Right cardiac atrium (tissue), 5 donors: ENCODE measurements at regions not wholly inside any gene's neighbourhood (a gene's known extent, or its start where the extent isn't known, plus 50 kb on each side); places are given as distances from the start of the nearest gene placed in this dataset.
"Not testable (repeated sequence)": the region's sequence is repeated elsewhere in the genome, so short reads cannot be mapped to it uniquely, and the experiment has no call there.

ENCODE experiments used
- ATAC-seq, 2 donors: fragments of 200-7000 bp; cut with Tn5 transposase; one replicate each; pipeline versions ENCODE4 v1.8.0 to v1.9.1; 2020; ENCODE audit warnings: moderate library complexity in 2 of 2, mild to moderate bottlenecking in 1 of 2
- DNase-seq, 3 donors: peaks; one replicate each; pipeline ENCODE4 v3.0.0-alpha.2; 2020
- H3K27ac ChIP-seq: one replicate; pipeline ENCODE4 v1.5.1; 2013; ENCODE audit warnings: mild to moderate bottlenecking, low read length, control low read depth, moderate library complexity
- H3K27me3 ChIP-seq: one replicate; pipeline ENCODE4 v1.6.1; 2013; ENCODE audit not compliant: control insufficient read depth, insufficient read depth
- H3K4me1 ChIP-seq: one replicate; pipeline ENCODE4 v1.6.1; 2013; ENCODE audit warnings: low read length; ENCODE audit not compliant: control insufficient read depth, insufficient read depth
- H3K4me3 ChIP-seq: one replicate; pipeline ENCODE4 v1.5.1; 2013; ENCODE audit warnings: low read length, control low read depth
- H3K9me3 ChIP-seq: one replicate; pipeline ENCODE4 v1.6.1; 2013; ENCODE audit warnings: low read length; ENCODE audit not compliant: control insufficient read depth
- WGBS: extraction: QIAGEN DNeasy Blood & Tissue Kit; methylation state at CpG from one replicate; pipeline ENCODE4 v1.1.7; 2013; 5-methylcytosine and 5-hydroxymethylcytosine counted together
- intact Hi-C, 4 donors: fragments of 100-400 bp; cut with DNase I; formaldehyde crosslinking; loops; one replicate each; pipeline versions ENCODE4 v1.11.0 to v1.14.0; 2022 to 2023
- donor health status: healthy with polysubstance abuse.
- donor health status: DM: no; HTN: yes; CAD: no.
- donor health status: DM: no; HTN: no; CAD: no.
- donor health status: DM: no; HTN: yes; CAD: no; lungs with severe emphysema.
- donor health status: DM: yes; HTN: yes; CAD: no.

DNA sequence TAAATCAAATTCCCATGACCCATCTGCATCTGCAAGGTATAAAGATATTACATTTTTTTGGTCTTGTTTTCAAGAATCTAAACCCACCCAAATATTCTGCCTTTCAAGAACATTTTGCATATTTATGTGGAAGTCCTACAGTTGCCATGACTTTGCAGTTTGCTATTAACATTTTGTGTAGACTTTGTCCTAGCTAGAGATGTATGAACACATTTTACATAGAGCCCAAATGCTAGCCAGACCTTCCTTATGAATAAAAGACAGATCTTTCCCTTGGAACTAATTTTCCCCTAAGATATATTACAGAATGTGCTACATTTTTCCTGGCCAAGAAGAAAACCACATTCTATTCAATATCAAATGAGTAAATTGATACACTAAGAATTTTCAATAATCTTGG lies 772.5 kb downstream of the KCNA4 start:
- intact Hi-C loops, result no loop called here
- DNase-seq, result no peak
- H3K9me3 ChIP-seq, result no peaks in the 10 kb centered on the region

GRCh38 chr11:29243616-29244015 lies 773.2 kb downstream of the KCNA4 start:
- no peak for DNase-seq
- Histone ChIP-seq H3K9me3 (no peaks in the 10 kb centered on the region), H3K27me3 (no peaks in the 10 kb centered on the region), H3K27ac (no peak overlapping the region), H3K4me1 (no peaks in the 10 kb centered on the region), H3K4me3 (no peak overlapping the region)
- intact Hi-C loops, result no loop called here
- WGBS, result 76% methylated on average over 3 of the region's 3 CpGs
- ATAC-seq, result no peak

More for the DNA sequence above, 772.5 kb downstream of the KCNA4 start:
- Histone ChIP-seq H3K4me3 (no peak overlapping the region), H3K27ac (no peak overlapping the region), H3K4me1 (no peaks in the 10 kb centered on the region), H3K27me3 (no peaks in the 10 kb centered on the region)
- ATAC-seq, result no peak

DNA sequence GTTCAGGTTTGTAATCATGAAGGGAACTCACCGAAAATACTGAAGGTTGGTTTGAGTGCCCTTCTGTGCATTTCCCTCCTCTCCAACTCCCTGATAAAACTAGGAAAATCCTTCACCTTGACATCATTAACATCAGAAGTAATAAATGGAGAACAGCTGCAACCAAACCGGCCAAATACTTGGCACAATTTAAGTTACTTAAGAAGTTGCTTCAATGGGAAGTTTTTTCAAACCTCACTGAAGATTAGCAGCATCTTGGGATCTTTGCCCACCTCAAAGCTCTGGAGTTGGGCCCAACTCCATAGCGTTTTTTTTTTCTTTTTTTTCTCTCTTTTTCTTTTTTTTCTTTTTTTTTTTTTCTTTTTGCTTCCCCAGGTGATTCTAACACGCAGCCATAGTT lies 784.8 kb downstream of the KCNA4 start:
- Histone ChIP-seq H3K9me3 (no peaks in the 10 kb centered on the region), H3K27ac (no peak overlapping the region), H3K4me1 (no peaks in the 10 kb centered on the region), H3K4me3 (no peak overlapping the region), H3K27me3 (no peaks in the 10 kb centered on the region)
- ATAC-seq (no peak), DNase-seq (no peak)
- intact Hi-C loops, result no loop called here
- WGBS, result 56% methylated on average over 4 of the region's 4 CpGs

GRCh38 chr11:29231586-29231985 lies 785.2 kb downstream of the KCNA4 start:
- Histone ChIP-seq H3K27ac (no peak overlapping the region), H3K9me3 (no peaks in the 10 kb centered on the region), H3K27me3 (no peaks in the 10 kb centered on the region), H3K4me1 (no peaks in the 10 kb centered on the region), H3K4me3 (no peak overlapping the region)
- intact Hi-C loops, result no loop called here
- 72% methylated on average over 3 of the region's 3 CpGs for WGBS
- no peak for DNase-seq
- ATAC-seq, result no peak

DNA sequence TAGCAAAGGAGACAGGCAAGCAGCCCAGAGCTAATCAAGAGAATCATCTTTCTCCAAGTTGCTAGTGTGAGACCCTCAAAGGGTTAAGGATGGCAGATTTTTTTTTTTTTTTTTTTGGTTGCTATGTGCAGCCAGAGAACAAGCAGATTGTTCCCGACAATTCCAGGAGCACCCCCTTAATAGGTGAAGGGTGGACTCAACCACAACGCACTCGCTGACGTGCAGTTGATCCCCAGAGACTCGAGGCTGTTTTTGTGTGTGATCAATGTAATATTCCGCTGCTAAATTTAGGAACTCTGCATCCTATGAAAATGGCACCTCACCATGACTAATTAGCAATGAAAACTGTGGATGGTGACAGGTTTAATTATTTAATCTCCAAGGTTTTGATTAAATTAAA lies 789.0 kb downstream of the KCNA4 start:
- no peak overlapping the region for H3K4me3 ChIP-seq
- no peak for ATAC-seq
- peak in 2 of 3 donors; percentile 5 to 9 for DNase-seq
- no peak overlapping the region for H3K27ac ChIP-seq
- WGBS, result 37% methylated on average over 6 of the region's 6 CpGs
- H3K4me1 ChIP-seq, result no peaks in the 10 kb centered on the region
- H3K9me3 ChIP-seq, result no peaks in the 10 kb centered on the region
- no peaks in the 10 kb centered on the region for H3K27me3 ChIP-seq
- intact Hi-C loops, result no loop called here

DNA sequence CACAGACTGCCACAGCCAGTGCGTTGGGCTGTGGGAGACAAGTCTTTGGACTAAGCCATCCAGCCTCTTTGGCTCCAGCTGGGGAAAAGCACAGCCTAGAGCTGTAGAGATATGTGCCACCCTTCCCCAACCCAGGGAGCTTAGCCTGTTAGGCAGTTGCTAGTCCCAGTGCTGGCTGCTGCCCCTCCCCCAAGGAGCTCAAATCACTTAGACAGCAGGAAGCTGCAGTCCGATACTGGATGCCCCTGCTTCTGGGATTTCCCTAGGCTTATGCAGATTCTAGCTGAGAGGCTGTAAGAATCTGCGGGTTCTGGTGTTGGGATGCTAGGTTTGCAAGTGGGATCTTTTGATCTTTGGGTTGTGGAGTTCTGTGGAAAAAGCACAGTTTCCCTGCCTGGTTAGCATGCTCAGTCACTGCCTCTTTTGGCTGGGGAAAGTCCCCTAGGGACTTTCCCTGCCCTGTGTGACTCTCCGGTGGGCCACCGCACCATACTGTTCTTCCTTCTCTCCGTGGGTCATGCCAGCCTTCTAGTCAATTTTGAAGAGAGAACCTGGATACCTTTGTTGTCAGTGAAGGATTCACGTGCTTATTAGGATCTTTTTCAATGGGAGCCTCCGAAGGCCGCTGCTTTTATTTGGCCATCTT lies 792.0 kb downstream of the KCNA4 start:
- no peak for ATAC-seq
- 66% methylated on average over 9 of the region's 9 CpGs for WGBS
- intact Hi-C loops, result no loop called here
- no peaks in the 10 kb centered on the region for H3K9me3 ChIP-seq
- H3K27me3 ChIP-seq, result no peaks in the 10 kb centered on the region
- DNase-seq, result peak in 1 of 3 donors; percentile 9
- no peak overlapping the region for H3K27ac ChIP-seq
- H3K4me3 ChIP-seq, result no peak overlapping the region
- H3K4me1 ChIP-seq, result no peaks in the 10 kb centered on the region

DNA sequence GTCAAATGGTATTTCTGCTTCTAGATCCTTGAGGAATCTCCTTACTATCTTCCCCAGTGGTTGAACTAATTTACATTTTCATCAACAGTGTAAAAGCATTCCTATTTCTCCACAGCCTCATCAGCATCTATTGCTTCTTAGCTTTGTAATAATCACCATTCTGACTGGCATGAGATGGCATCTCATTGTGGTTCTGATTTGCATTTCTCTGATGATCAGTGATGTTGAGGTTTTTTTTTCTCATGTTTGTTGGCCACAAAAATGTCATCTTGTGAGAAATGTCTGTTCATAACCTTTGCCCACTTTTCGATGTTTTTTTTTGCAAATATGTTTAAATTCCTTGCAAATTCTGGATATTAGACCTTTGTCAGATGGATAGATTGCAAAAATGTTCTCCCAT lies 797.3 kb downstream of the KCNA4 start:
- WGBS, result 86% methylated on average over 1 of the region's 1 CpG
- intact Hi-C loops, ATAC-seq, H3K9me3 ChIP-seq, H3K27ac ChIP-seq, DNase-seq, H3K4me1 ChIP-seq, H3K27me3 ChIP-seq, H3K4me3 ChIP-seq: not testable (repeated sequence)

DNA sequence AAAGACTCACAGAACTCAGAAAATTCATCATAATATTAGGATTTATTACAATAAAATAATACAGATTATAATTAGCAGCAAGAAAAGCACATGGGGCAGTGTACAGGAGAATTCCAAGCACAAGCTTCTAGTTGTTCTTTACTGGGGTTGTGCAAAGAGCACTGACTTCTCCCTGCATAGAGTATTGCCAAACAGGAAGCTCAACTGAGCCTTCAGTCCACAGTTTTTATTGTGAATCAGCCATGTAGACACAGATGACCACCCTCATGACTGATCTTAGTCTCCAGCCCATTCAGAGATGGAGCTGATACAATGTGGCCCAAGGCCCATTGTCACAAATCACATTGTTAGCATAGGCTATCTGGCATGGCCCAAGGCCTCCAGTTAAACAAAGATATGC lies 798.9 kb downstream of the KCNA4 start:
- no peak for ATAC-seq
- intact Hi-C loops, result no loop called here
- H3K9me3 ChIP-seq, result no peaks in the 10 kb centered on the region

DNA sequence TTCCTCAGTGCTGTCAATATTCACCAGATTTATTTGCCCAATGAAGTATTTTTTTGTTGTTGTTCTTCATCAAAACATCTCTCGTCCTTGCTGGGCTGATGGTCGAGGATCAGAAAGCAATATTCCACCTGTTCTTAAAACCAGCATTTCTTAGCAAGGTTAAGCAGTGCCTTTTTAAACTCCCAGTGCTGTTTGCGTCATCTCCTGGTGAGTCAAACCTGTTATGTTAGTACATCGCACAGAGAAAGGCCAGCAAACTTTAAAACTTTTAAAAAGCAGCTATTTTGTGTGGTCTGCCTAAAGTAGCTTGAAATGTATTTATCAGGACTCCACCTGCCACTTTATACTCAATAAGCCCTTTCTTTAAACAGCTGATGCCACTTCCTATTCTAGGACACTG lies 802.0 kb downstream of the KCNA4 start:
- intact Hi-C loops, result no loop called here
- Histone ChIP-seq H3K4me1 (no peaks in the 10 kb centered on the region), H3K4me3 (no peak overlapping the region), H3K27me3 (no peaks in the 10 kb centered on the region), H3K9me3 (no peaks in the 10 kb centered on the region), H3K27ac (no peak overlapping the region)
- DNase-seq (no peak), ATAC-seq (no peak)
- WGBS, result 63% methylated on average over 4 of the region's 4 CpGs

More for the DNA sequence above, 798.9 kb downstream of the KCNA4 start:
- no peaks in the 10 kb centered on the region for H3K27me3 ChIP-seq
- DNase-seq, result no peak
- no peaks in the 10 kb centered on the region for H3K4me1 ChIP-seq
- H3K27ac ChIP-seq, result no peak overlapping the region
- H3K4me3 ChIP-seq, result no peak overlapping the region

DNA sequence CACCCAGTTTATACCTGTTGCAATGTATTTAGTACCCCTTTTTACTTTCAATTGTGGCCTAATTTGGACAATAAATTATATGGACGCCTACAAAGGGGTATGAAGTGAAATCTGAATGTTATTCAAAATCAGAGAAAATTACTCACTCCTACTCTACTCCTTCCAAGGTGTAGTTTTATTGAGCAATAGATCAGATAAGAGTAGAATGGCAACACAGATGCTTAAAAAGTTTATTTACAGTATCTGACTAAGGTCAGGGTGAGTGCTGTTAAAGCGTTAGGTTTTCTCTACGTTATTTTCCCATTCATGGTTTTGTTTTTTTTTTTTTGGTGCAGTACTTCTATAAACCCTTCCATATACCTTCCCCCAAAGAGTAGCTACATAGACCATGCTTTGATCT lies 805.6 kb downstream of the KCNA4 start:
- WGBS, result 80% methylated on average over 3 of the region's 3 CpGs
- Histone ChIP-seq H3K9me3 (no peaks in the 10 kb centered on the region), H3K4me3 (no peak overlapping the region), H3K27ac (no peak overlapping the region), H3K27me3 (no peaks in the 10 kb centered on the region), H3K4me1 (no peaks in the 10 kb centered on the region)
- ATAC-seq (no peak), DNase-seq (no peak)
- intact Hi-C loops, result no loop called here

DNA sequence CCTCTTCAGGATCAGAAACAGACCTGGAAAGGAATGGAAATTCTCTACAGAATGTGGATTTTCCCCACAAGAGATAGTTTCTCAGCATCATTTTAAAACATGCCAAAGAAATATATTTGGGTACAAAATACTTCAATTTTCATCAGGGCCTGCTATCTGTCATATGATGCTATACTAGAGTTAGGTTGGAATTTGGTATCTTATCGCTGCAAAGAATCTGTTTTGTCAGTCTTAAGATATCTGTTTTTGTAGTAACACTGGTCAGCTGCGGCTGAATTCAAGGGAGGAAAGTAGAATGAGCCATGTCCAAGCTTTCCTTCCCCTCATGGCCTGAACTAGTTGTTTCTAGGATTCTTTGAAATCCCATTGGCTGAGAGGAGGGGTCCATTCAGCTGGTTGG lies 806.4 kb downstream of the KCNA4 start:
- H3K4me1 ChIP-seq, result no peaks in the 10 kb centered on the region
- H3K27ac ChIP-seq, result no peak overlapping the region
- WGBS, result 79% methylated on average over 2 of the region's 2 CpGs
- H3K27me3 ChIP-seq, result no peaks in the 10 kb centered on the region
- intact Hi-C loops, result no loop called here
- DNase-seq (no peak), ATAC-seq (no peak)
- no peaks in the 10 kb centered on the region for H3K9me3 ChIP-seq
- no peak overlapping the region for H3K4me3 ChIP-seq

GRCh38 chr11:29208117-29208516 lies 808.7 kb downstream of the KCNA4 start:
- intact Hi-C loops, result no loop called here
- H3K27me3 ChIP-seq, result no peaks in the 10 kb centered on the region
- no peaks in the 10 kb centered on the region for H3K4me1 ChIP-seq
- H3K9me3 ChIP-seq, result no peaks in the 10 kb centered on the region
- 51% methylated on average over 2 of the region's 2 CpGs for WGBS
- H3K4me3 ChIP-seq, result no peak overlapping the region
- DNase-seq (no peak), ATAC-seq (no peak)
- H3K27ac ChIP-seq, result no peak overlapping the region
